ENCODE measurements at regions not wholly inside any gene's neighbourhood (a gene's known extent, or its start where the extent isn't known, plus 50 kb on each side); places are given as distances from the start of the nearest gene placed in this dataset.

DNA sequence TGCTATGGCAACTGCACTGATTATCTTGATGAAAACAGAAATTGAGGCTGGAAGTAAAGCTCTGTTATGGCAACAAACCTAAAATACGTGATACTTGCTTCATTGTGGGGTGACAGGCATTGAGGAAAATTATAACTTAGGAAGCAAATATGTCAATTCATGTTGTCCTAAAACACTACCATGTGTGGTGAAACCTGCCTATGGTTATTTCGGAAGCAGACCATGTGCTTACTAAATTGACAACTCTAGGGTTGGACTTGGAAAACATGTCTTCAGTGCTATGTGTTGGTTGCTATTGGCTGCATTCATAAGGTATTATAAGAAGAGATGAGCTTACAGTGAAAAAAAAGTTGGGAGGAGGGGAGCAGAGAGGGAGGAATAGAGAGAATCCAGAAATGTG is 55.0 kb upstream of the C14orf132 start:
- Mint-ChIP-seq H3K36me3 (ENCODE audit: low read depth) (peaks cover 13% of the 10 kb centered on the region), H3K27ac (no peak overlapping the region), H3K9me3 (peaks cover 23% of the 10 kb centered on the region), H3K4me1 (peaks cover 19% of the 10 kb centered on the region), H3K4me3 (no peak overlapping the region), H3K27me3 (ENCODE audit: insufficient read depth) (peaks cover 48% of the 10 kb centered on the region)
- TF ChIP-seq, protein P1, sequence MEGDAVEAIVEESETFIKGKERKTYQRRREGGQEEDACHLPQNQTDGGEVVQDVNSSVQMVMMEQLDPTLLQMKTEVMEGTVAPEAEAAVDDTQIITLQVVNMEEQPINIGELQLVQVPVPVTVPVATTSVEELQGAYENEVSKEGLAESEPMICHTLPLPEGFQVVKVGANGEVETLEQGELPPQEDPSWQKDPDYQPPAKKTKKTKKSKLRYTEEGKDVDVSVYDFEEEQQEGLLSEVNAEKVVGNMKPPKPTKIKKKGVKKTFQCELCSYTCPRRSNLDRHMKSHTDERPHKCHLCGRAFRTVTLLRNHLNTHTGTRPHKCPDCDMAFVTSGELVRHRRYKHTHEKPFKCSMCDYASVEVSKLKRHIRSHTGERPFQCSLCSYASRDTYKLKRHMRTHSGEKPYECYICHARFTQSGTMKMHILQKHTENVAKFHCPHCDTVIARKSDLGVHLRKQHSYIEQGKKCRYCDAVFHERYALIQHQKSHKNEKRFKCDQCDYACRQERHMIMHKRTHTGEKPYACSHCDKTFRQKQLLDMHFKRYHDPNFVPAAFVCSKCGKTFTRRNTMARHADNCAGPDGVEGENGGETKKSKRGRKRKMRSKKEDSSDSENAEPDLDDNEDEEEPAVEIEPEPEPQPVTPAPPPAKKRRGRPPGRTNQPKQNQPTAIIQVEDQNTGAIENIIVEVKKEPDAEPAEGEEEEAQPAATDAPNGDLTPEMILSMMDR (conservative IDR thresholded peaks at IDR 0.05) = no peak
- peaks cover 49% of the 10 kb centered on the region for H3K27me3 ChIP-seq (ENCODE audit: control insufficient read depth, insufficient read depth, low read length, poor library complexity, severe bottlenecking)
- H3K9me3 ChIP-seq (ENCODE audit: control insufficient read depth, low read length) = peaks cover 36% of the 10 kb centered on the region
- no peaks in the 10 kb centered on the region for H3K36me3 ChIP-seq (ENCODE audit: control insufficient read depth, insufficient read depth, low read length)
- H3K27ac ChIP-seq (ENCODE audit: low read depth, low read length) = no peak overlapping the region
- no peak overlapping the region for H3K4me3 ChIP-seq (ENCODE audit: low read length)
- no peak for DNase-seq
- H3K9ac ChIP-seq (ENCODE audit: extremely low read depth, low read length, poor library complexity, severe bottlenecking) = no peak overlapping the region
- H3K4me1 ChIP-seq (ENCODE audit: control insufficient read depth, insufficient read depth, low read length) = peaks cover 7% of the 10 kb centered on the region
- WGBS, 2 experiments (ENCODE audit: insufficient coverage in 1 of 2, insufficient read length in 1 of 2) = 98 to 100% methylated on average over 2 of the region's 2 CpGs

Data from endodermal cell (in vitro differentiated cells).